Mononuclear cell (primary cell): ENCODE measurements at regions not wholly inside any gene's neighbourhood (a gene's known extent, or its start where the extent isn't known, plus 50 kb on each side); places are given as distances from the start of the nearest gene placed in this dataset.
"Not testable (repeated sequence)": the region's sequence is repeated elsewhere in the genome, so short reads cannot be mapped to it uniquely, and the experiment has no call there.

Experiments
- H3K27me3 ChIP-seq: 2 replicates; pipeline ENCODE4 v1.6.0; 2011; ENCODE audit warnings: low read length, control low read depth; ENCODE audit not compliant: insufficient read depth
- H3K4me1 ChIP-seq: 2 replicates; pipeline ENCODE4 v1.5.1; 2011; ENCODE audit warnings: mild to moderate bottlenecking, low read length, control low read depth; ENCODE audit not compliant: insufficient read depth
- H3K4me3 ChIP-seq: 2 replicates; pipeline ENCODE4 v1.5.1; 2011; ENCODE audit warnings: mild to moderate bottlenecking, low read length, moderate library complexity
- H3K9me3 ChIP-seq: 2 replicates; pipeline ENCODE4 v1.5.1; 2011; ENCODE audit warnings: low read depth, mild to moderate bottlenecking, control low read depth, low read length

- not testable (repeated sequence) for H3K4me3 ChIP-seq, H3K9me3 ChIP-seq, H3K4me1 ChIP-seq, H3K27me3 ChIP-seq
These were observed 120.3 kb downstream of the NPIPB11 start for GRCh38 chr16:29286161-29286560.

DNA sequence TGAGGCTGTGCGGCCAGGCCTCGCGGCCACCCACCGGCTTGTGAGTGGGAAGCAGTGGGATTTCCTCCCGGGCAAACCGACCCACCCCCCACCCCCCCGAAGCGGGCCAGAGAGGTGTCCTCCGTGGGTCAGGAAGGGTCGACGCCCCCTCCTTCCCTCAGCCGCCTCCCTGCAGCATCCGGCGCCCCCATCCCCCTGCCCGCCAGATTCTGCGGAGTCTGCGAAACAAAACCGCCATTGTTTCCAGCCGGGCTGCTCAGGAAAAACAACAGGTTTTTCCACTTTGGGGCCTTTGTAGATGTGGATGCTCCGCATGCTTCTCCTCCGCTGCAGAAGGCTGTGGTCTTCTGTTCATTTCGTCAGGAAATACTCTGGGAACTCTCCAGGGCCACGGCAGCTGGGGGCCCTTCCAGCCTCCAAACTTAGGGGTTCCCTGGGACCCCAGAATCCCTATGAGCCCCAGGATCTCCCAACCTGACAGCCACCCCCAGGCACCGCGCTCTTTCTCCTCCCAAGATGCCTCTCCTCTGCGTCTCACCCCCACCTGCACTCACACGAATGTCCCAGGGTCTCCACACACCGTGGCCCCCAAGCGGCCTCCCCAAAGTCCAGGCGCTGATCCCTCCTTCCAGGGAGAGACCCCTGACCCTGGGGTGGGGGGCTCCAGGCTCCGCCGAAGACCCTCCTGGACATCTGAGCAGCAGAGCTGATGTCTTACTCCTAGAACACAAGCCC lies 121.2 kb downstream of the NPIPB11 start:
- H3K4me3 ChIP-seq, H3K9me3 ChIP-seq, H3K27me3 ChIP-seq, H3K4me1 ChIP-seq: not testable (repeated sequence)

DNA sequence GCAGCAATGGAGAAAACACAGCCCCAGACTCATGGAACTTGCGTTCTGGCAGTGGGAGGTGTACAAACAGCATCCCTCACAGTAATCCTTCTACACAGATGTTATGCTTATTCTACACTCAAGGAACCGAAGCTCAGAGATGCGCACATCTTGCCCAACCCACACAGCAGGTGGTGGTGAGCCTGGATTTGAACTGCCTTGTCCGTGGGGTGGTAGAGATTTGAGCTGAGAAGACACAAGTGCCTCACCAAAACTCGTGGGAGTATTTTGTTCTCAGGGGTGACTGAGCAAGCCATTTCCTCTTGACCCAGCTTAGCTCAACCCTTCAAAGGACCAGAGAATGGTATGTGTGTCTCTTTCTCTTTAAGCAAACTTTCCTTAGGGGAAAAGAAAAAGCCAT lies 121.8 kb downstream of the NPIPB11 start:
- not testable (repeated sequence) for H3K4me3 ChIP-seq, H3K27me3 ChIP-seq, H3K9me3 ChIP-seq, H3K4me1 ChIP-seq

- H3K27me3 ChIP-seq, H3K4me1 ChIP-seq, H3K4me3 ChIP-seq, H3K9me3 ChIP-seq: not testable (repeated sequence)
These were observed 122.4 kb downstream of the NPIPB11 start for GRCh38 chr16:29284159-29284558.

DNA sequence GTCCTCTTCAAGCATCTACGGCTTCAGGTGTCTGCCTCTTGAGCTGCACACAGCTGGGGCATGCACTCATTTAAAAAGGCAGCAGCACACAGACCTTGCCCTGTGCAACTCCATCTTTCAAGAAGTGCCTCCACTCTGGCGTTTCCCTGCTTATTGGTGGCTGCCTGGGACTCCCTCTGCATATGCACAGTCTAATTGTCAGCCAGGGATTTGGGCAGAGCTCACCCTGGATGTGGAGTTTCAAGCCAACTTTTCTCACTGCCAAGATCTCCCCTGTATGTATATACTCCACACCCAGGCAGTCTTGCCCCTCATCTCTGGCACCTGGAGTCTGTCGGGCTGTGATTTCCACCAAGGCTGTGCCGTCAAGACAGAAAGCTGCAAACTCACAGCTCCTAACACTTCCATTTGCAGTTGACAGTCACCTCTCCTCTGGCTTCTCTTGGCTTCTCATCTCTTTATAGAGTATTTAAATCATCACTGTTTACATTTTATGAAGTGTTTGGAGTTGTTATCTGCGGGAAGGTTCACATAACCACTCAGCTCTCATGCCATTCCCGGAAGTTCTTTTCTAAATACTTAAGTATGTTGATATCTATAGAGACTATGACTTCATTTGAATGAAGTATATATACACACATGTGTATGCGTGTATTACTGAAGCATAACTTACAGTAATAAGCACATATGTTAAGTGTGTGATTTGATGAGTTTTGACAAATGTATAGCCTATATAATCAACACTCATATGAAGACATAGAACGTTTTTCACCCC lies 128.2 kb downstream of the NPIPB11 start:
- H3K4me1 ChIP-seq, H3K9me3 ChIP-seq, H3K27me3 ChIP-seq, H3K4me3 ChIP-seq: not testable (repeated sequence)

DNA sequence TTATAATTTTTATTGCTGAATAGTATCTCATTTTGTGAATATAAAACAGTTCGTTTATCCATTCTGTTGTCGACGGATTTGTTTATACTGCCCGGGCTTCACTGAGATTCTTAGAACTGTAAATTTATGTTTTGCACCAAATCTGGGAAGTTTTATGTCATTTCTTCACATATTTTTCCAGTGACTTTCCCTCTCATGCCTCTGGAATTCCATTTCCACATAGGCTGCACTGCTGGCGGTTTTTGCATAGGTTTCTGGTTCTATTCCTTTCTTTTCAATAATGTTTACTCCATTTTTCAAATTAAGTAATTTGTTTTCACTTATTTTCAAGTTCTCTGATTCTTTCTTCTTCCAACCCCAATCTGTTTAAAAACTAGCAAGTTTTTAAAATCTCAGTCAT lies 130.1 kb downstream of the NPIPB11 start:
- H3K9me3 ChIP-seq, H3K4me1 ChIP-seq, H3K4me3 ChIP-seq, H3K27me3 ChIP-seq: not testable (repeated sequence)

DNA sequence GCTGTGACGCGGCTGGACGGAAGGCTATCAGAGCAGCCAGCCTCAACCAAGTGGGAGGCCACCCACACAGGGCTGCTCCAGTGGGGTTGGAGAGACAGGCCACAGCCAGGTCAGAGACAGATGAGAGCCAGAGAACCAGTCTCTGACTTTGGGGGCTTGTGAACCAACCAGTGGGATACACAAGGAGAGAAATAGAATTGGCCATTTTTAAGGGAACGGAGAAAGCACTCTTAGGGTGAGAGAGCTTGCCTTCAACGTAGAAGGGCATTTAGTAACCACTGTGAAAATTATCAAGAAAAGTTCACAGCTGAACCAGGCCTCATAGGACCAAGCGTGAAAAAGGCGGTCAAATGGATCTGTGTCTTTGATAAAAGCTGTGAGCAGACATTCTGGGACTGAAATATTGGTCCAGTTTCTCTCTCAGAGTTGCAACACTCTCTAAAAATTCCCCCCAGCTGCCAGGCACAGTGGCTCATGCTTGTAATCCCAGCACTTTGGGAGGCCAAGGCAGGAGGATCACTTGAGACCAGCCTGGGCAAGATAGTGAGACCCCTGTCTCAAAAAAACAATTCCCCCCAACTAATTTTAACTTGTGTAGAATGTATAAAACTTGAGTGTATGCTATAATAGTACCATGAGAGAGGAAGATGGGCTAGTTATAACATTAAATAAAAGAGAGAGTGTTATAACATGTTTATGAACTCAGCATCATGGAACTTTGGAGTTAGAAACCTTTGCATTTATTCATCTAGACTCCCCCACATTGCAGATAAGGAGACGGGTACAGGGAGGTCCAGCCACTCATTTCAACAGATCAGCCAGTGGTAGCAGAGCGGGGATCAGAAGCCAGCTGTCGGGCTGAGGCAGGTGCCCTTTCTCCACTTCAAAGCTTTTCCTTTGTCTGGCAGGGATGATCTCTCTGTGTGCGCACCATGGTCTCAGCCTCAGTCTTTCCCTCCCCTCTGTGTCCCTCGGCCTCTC lies 132.2 kb downstream of the NPIPB11 start:
- not testable (repeated sequence) for H3K27me3 ChIP-seq, H3K4me1 ChIP-seq, H3K9me3 ChIP-seq, H3K4me3 ChIP-seq

GRCh38 chr16:29273298-29274054 lies 133.0 kb downstream of the NPIPB11 start:
- H3K9me3 ChIP-seq, H3K27me3 ChIP-seq, H3K4me3 ChIP-seq, H3K4me1 ChIP-seq: not testable (repeated sequence)

DNA sequence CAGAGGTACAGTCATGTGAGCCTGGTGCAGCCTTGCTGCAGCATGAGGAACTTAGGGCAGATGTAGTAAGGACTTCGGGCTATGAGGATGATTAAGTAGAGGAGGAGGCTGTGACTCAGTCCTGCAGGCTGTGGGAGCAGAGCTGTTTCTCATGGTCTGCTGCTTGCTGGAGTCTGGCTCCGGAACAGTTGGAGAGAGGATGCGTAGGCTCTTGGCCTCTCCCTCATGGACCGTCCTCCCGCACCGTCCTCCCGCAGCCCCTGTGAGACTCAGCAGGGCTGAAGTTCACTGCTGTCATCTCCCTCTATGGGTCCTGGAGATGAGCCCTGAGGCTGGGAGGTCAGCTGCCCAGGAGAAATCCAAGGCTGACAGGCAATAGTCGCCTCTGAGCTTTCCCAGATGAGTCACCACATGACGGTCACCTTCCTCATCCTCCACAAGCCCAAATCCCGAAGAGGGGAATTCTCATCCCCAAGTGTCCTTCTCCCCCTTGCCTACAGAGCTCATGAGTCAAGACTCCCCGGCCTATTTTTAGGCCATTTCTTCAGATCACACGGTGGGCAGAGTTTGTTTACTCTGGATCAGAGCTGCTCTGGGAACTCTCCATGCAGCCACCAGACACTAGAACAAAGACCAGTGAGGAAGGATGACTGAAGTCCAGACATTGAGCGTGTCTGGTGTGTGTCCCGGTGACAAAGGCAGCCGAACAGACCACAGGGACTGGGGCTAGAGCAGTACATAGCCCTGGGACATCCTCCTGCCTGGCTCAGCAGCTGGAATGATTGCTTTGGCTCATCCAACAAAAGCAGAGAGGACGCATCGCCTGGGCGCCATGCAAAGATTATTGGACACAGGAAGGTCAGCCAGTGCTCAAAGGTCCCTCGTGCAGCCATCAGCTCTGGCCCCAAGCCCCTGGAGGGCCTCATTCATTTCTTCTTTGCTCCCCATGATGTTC lies 134.5 kb downstream of the NPIPB11 start:
- not testable (repeated sequence) for H3K4me1 ChIP-seq, H3K4me3 ChIP-seq, H3K27me3 ChIP-seq, H3K9me3 ChIP-seq

- not testable (repeated sequence) for H3K9me3 ChIP-seq, H3K4me3 ChIP-seq, H3K4me1 ChIP-seq, H3K27me3 ChIP-seq
These were observed 135.6 kb downstream of the NPIPB11 start for GRCh38 chr16:29270923-29271322.

DNA sequence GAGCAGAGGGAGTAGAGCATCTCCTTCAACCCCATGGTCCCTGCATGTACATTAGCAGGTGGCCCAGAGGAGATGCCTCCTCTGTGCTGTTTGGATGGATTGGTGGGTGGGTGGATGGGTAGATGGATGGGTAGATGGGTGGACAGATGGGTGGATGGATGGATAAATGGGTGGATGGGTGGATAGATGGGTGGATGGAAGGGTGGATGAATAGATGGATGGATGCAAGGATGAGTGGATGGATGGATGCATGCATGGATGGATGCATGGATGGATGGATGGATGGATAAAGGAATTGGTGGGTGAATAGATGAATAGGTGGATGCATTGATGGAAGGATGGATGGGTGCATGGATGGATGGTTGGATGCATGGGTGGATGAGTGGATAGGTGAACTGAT lies 136.5 kb downstream of the NPIPB11 start:
- H3K4me3 ChIP-seq, H3K27me3 ChIP-seq, H3K9me3 ChIP-seq, H3K4me1 ChIP-seq: not testable (repeated sequence)

DNA sequence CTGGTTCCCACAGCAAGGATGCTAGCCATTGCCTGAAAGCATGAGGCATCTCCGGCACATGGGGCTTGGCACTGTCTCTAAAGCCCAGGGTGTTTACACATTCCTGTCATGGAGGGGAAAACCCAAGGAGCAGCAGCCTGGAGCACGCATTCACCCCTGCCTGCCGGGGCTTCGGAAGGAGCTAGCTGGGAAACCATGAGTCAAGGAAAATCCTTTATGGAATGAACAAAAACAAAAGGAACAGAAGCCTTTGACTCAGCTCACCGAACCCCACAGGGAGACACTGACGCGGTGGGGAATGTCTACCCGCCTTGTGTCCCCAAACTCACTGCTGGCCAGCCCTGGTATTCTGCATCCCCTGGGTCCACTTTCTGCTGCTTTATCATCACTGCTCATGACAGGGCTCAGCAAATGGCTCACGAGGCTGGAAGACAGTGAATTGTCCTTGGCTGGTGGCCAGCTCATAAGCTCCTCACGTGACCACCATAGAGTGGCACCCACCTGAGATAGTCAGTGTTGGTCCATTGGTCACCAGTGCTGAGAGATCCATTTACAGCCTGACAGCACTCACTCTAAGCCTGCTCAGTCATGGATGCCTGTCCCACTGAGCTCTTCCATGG lies 137.2 kb downstream of the NPIPB11 start:
- not testable (repeated sequence) for H3K27me3 ChIP-seq, H3K4me1 ChIP-seq, H3K4me3 ChIP-seq, H3K9me3 ChIP-seq

GRCh38 chr16:29268785-29269191 lies 137.7 kb downstream of the NPIPB11 start:
- H3K9me3 ChIP-seq, H3K27me3 ChIP-seq, H3K4me1 ChIP-seq, H3K4me3 ChIP-seq: not testable (repeated sequence)

GRCh38 chr16:29268348-29268747 lies 138.2 kb downstream of the NPIPB11 start:
- not testable (repeated sequence) for H3K4me3 ChIP-seq, H3K4me1 ChIP-seq, H3K27me3 ChIP-seq, H3K9me3 ChIP-seq
